Hematopoietic multipotent progenitor cell treated with erythropoietin and hydrocortisone succinate and interleukin-3 and kit ligand, for 6 days (in vitro differentiated cells): ENCODE measurements at regions not wholly inside any gene's neighbourhood (a gene's known extent, or its start where the extent isn't known, plus 50 kb on each side); places are given as distances from the start of the nearest gene placed in this dataset.

Source experiments
- DNase-seq: peaks from one replicate; pipeline ENCODE4 v3.0.0-alpha.2; 2015

GRCh38 chr2:57899898-57900297, 146.7 kb upstream of the VRK2 start:
- DNase-seq, result no peak

GRCh38 chr2:57902578-57902977, 144.0 kb upstream of the VRK2 start:
- DNase-seq, result no peak

GRCh38 chr2:57906152-57906732, 140.4 kb upstream of the VRK2 start:
- peak; percentile 80 for DNase-seq

- no peak for DNase-seq
Measured at GRCh38 chr2:57907411-57907810, 139.2 kb upstream of the VRK2 start.

GRCh38 chr2:57908736-57909161, 137.9 kb upstream of the VRK2 start:
- DNase-seq, result no peak

GRCh38 chr2:57918126-57918525, 128.5 kb upstream of the VRK2 start:
- no peak for DNase-seq

GRCh38 chr2:57920342-57920939, 126.2 kb upstream of the VRK2 start:
- DNase-seq, result no peak

- DNase-seq, result no peak
Measured at GRCh38 chr2:57934659-57935058, 111.9 kb upstream of the VRK2 start.

- no peak for DNase-seq
Measured at GRCh38 chr2:57936216-57936615, 110.4 kb upstream of the VRK2 start.

GRCh38 chr2:57937456-57937855, 109.2 kb upstream of the VRK2 start:
- DNase-seq, result no peak

GRCh38 chr2:57941816-57942215, 104.8 kb upstream of the VRK2 start:
- DNase-seq, result no peak

GRCh38 chr2:57943315-57943714, 103.3 kb upstream of the VRK2 start:
- no peak for DNase-seq

GRCh38 chr2:57947398-57947797, 99.2 kb upstream of the VRK2 start:
- DNase-seq, result no peak

- DNase-seq, result no peak
Measured at GRCh38 chr2:57954020-57954419, 92.6 kb upstream of the VRK2 start.

- no peak for DNase-seq
Measured at GRCh38 chr2:57957238-57957637, 89.4 kb upstream of the VRK2 start.

GRCh38 chr2:57959390-57959789, 87.2 kb upstream of the VRK2 start:
- no peak for DNase-seq

GRCh38 chr2:57962861-57963260, 83.7 kb upstream of the VRK2 start:
- peak; percentile 21 for DNase-seq

GRCh38 chr2:57965219-57965618, 81.4 kb upstream of the VRK2 start:
- DNase-seq, result peak; percentile 11

GRCh38 chr2:57965961-57966360, 80.6 kb upstream of the VRK2 start:
- no peak for DNase-seq

- no peak for DNase-seq
Measured at GRCh38 chr2:57973621-57974186, 72.9 kb upstream of the VRK2 start.

GRCh38 chr2:57979158-57979557, 67.4 kb upstream of the VRK2 start:
- no peak for DNase-seq

GRCh38 chr2:57981083-57981768, 65.4 kb upstream of the VRK2 start:
- no peak for DNase-seq

GRCh38 chr2:57987835-57988573, 58.6 kb upstream of the VRK2 start:
- no peak for DNase-seq
